Prostate gland (tissue), 2 donors: ENCODE measurements at regions not wholly inside any gene's neighbourhood (a gene's known extent, or its start where the extent isn't known, plus 50 kb on each side); places are given as distances from the start of the nearest gene placed in this dataset.

Experiments used
- POLR2AphosphoS5 ChIP-seq: sonication (generic); formaldehyde crosslinking; IDR thresholded peaks from one replicate; pipeline ENCODE4 v1.6.1; 2017; ENCODE audit warnings: antibody characterized with exemption
- TF ChIP-seq, protein P1 (sequence below), 4 experiments: fragments of 200-600 bp in 2 of 4; fragments of 450-650 bp in 2 of 4; sonication (generic) in 2 of 4; IDR thresholded peaks; 1 replicate in 3 of 4; 2 replicates in 1 of 4; pipeline ENCODE4 v1.5.1; 2016 to 2019; ENCODE audit warnings: antibody characterized with exemption in 4 of 4, mild to moderate bottlenecking in 2 of 4, moderate library complexity in 2 of 4

DNA sequence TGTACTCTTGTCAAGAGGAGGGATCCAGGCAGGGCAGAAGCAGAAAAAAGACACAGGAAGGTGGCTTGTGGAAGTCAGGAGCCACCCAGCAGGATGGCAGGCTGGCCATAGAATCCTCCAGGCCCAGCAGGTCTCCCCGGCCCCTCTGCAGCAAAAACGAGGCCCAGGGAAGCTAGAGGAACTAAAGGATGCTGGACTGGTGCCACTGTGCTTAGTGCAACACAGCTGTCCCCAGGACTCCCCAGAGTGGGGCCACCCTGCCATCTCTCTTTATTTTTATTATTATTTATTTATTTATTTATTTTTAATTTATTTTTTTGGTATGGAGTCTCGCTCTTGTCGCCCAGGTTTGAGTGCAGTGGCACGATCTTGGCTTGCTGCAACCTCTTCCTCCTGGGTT lies 54.1 kb downstream of the PITPNM2 start:
- TF ChIP-seq, protein P1, sequence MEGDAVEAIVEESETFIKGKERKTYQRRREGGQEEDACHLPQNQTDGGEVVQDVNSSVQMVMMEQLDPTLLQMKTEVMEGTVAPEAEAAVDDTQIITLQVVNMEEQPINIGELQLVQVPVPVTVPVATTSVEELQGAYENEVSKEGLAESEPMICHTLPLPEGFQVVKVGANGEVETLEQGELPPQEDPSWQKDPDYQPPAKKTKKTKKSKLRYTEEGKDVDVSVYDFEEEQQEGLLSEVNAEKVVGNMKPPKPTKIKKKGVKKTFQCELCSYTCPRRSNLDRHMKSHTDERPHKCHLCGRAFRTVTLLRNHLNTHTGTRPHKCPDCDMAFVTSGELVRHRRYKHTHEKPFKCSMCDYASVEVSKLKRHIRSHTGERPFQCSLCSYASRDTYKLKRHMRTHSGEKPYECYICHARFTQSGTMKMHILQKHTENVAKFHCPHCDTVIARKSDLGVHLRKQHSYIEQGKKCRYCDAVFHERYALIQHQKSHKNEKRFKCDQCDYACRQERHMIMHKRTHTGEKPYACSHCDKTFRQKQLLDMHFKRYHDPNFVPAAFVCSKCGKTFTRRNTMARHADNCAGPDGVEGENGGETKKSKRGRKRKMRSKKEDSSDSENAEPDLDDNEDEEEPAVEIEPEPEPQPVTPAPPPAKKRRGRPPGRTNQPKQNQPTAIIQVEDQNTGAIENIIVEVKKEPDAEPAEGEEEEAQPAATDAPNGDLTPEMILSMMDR (IDR thresholded peaks at IDR 0.05), result no peak
- no peak for TF ChIP-seq POLR2AphosphoS5
